Stomach (tissue), 4 donors: ENCODE measurements at regions not wholly inside any gene's neighbourhood (a gene's known extent, or its start where the extent isn't known, plus 50 kb on each side); places are given as distances from the start of the nearest gene placed in this dataset.

Source experiments
- CTCF ChIP-seq, 7 experiments: fragments of 450-650 bp in 4 of 7; fragments of 200-600 bp in 3 of 7; sonication (generic) in 3 of 7; IDR thresholded peaks; one replicate each; pipeline ENCODE4 v1.5.1; 2016 to 2019; ENCODE audit warnings: antibody characterized with exemption in 7 of 7, control low read depth in 2 of 7, mild to moderate bottlenecking in 1 of 7
- POLR2A ChIP-seq, 4 donors: fragments of 450-650 bp; IDR thresholded peaks; one replicate each; pipeline ENCODE4 v1.6.1; 2016; ENCODE audit warnings: antibody characterized with exemption in 4 of 4, control low read depth in 2 of 4, mild to moderate bottlenecking in 1 of 4, moderate library complexity in 1 of 4

GRCh38 chr16:27736431-27736830 lies 186.5 kb downstream of the KATNIP start:
- TF ChIP-seq CTCF (IDR thresholded peaks at IDR 0.05), result no peak
- no peak for TF ChIP-seq POLR2A (IDR thresholded peaks at IDR 0.05)
